G401.6 (cell line): ENCODE measurements at regions not wholly inside any gene's neighbourhood (a gene's known extent, or its start where the extent isn't known, plus 50 kb on each side); places are given as distances from the start of the nearest gene placed in this dataset.
A peak's percentile ranks its signal among the peaks of the same experiment; 100 is the strongest.
"Not testable (repeated sequence)": the region's sequence is repeated elsewhere in the genome, so short reads cannot be mapped to it uniquely, and the experiment has no call there.

Experiments used
- FAIRE-seq: peaks from 2 replicates; lab custom pipeline; 2012; peaks lifted over from hg19 to GRCh38; lab: Jason Lieb, UNC

DNA sequence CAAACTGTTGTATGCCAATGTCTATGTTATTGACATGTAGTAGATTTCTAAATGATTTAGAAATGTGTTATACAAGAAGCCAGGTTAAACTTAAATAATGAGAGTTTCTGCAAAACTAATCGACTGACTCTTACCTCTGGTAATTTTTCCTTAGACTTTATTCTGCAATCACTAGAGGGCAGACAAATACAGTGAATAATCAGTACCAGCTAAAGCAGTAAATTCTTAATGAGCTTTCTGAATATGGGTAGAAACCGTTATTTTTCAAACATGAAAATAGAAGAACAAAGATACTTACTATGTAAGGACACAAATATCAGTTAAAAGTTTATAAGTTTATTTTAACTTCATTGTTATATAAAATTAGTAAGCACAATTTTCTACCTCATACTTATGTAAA is 97.9 kb upstream of the RGS1 start:
- FAIRE-seq, result peak; percentile 99

DNA sequence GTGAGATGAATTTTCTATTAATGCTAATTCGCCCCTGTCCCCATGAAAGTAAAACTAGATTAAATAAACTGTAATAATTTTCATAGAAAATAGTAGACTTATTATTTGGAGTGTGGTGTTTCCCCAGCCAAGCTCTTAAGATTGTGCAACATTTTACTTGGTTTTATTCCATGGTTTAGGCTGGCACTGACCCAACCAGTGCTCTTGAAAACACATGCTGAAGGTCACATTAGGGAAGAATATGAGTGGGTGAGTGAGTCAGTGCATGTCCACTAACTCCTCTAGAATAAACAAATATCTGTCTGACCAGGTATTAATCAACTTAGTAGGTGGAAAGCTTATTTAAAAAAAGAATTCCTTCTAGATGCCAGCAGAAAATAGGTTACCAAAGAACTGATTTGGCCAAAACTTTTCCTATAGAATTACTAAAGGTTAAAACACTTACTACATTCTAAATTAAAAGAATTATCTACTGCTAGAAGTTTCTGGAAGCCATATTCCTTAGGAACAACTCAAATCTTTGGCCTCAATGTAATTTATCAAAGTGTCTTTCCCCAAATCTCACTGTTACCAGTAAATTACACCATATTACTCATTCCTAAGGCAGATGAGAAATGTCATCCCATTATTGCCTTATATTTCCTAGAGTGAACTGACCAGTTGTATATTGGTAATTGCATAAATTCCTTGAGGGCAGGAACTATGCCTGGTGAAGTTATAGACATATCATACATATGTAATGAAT is 89.7 kb upstream of the RGS1 start:
- FAIRE-seq, result no peak

GRCh38 chr1:192488058-192488457 is 87.5 kb upstream of the RGS1 start:
- FAIRE-seq, result no peak

GRCh38 chr1:192489047-192489446 is 86.5 kb upstream of the RGS1 start:
- no peak for FAIRE-seq

DNA sequence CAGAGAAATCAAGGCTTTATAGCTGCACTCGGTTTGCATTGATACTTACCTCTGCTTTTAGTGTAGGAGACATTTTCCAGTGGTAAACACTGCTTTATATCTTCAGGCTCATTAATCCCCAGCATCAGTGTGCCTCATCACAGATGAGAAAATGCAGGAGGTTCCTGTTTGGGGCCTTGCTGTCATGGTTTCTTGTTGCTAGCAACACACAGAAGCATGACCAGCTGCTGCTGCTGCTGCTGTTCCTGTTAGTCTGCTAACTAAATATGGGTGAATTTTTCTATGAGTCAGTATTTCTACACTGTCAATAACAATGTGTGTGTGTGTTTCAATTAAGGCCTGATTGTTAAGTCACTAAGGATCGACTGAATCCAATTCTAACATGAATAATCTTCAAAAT is 85.8 kb upstream of the RGS1 start:
- FAIRE-seq, result no peak

DNA sequence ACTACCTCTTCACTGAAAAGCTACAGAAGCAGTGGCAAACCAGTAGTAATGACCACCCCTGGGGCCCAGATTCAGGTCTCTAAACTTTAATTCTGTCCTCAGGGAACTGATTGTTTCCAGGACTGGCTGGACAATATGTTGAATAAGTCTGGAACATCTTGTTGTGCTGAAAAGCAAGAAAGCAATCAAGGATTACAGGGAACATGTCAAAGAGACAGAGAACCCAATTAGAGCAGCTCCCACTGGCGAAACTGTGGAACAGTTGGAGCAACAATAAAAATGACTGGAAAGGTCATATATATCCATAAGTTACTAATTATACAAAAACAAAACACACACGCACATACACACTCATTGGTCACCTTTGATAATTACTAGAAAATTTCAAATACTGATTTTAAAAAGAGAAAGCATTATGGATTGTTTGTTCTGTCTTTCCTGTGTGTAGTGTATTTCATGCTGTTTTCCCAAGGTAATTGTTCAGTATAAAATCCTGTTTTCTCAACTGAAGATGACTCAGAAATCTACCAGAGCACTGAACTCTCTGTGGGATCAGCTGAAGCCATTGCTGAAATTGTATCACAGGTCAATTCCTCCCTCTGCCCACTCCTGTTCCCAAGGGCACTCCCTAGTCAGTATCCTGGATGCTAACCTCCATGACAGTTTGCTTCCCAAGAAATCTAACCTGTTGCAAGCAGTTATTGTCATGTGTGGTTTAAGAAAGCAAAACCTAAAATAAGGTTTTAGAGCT is 83.6 kb upstream of the RGS1 start:
- FAIRE-seq, result no peak

- peak; percentile 41 for FAIRE-seq
Measured at GRCh38 chr1:192493584-192493983, 82.0 kb upstream of the RGS1 start.

DNA sequence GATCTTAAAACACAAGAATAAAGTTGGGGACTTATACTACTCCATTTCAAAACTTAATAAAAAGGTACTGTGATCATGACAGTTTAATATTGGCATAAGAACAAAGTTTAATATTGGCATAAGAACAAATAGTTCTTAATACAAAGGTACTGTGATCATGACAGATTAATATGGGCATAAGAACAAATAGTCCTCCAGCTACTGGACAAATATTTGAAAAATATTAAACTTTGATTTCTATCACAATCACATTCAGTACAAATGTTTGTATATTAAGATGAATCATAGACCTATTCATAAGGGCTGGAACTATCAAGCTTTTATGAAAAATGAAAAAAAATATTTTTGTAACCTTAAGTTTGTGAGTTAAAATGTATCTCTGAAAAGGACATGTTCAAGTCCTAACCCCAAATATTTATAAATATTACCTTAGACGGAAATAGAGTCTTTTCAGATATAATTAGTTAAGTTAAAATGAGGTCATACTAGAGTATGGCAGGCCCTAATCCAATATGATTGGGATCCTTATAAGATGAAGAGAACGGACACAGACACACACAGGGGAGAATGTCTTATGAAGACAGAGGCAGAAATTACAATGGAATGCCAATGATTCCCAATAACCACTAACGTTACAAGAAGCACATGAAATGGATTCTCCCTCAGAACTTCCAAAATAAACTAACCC is 79.1 kb upstream of the RGS1 start:
- FAIRE-seq, result no peak

DNA sequence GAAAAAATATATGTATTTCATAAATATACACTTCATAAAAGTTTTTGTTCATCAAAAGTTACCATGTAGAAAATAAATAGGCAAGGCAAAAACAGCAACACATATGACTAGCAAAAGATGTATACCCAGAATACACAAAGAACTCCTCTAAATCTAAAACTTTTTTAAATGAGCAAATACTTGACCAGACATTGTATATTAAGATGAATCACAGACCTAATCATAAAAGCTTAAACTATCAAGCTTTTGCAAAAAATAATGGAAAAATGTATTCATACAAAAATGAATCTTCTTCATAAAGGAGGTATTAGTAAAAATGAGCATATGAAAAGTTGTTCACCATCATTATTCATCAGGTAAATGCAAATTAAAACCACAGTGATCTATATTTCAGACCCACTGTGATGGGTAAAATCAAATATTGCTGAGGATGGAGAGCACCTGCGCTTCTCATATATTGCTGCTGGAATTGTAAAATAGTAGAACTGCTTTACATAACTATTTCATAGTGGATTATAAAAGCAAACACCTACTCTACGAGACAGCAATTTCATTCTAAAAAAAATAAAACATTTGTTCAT is 78.3 kb upstream of the RGS1 start:
- no peak for FAIRE-seq

- FAIRE-seq, result not testable (repeated sequence)
Measured at GRCh38 chr1:192498092-192498491, 77.5 kb upstream of the RGS1 start.

- not testable (repeated sequence) for FAIRE-seq
Measured at GRCh38 chr1:192499061-192499581, 76.5 kb upstream of the RGS1 start.

GRCh38 chr1:192500541-192500940 is 75.0 kb upstream of the RGS1 start:
- FAIRE-seq, result not testable (repeated sequence)

GRCh38 chr1:192506741-192507155 is 68.8 kb upstream of the RGS1 start:
- FAIRE-seq, result peak; percentile 93

- no peak for FAIRE-seq
Measured at GRCh38 chr1:192512426-192513162, 63.0 kb upstream of the RGS1 start.

GRCh38 chr1:192513196-192513595 is 62.4 kb upstream of the RGS1 start:
- FAIRE-seq, result no peak

DNA sequence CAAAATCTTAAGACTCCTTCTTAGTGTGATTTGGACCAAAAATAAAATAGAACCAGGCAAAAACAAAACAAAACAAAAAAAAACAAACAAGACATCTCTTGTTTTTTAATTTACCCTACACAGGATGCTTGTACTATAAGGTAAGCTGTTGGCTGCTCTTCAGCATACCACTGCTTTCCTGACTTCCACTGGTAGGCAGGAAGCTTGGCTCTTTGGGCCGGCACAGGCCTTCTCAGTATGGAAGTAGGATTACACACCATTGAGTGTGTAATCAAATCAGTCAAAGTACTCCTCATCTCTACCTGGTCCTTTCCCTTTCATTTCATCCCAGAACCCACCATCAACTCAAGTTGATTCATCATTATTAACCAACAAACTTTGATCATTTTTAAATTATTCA is 61.9 kb upstream of the RGS1 start:
- peak; percentile 39 for FAIRE-seq

DNA sequence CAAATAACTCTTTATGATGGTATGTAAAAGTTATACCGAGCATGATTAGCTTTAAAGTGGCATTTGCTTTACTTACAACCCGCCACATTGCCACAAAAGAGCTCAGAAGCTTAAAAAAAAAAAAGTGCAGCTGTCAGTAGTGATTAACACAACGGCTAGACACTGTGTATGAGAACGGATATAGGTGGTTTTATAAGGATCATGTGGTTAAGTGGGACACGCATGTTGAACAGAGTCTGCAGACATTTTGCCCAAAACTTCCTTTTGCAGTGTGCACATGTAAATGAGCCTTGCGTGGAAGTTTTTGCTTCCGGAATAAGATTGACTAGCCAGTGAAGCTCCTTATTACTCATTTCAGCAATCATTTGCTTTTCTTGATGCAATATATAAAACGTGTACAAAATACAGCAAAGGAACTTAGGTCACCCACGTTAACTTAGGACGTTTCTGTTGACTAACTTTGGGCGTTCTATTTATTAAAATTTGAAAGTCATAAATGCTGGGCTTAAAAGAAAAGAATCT is 58.7 kb upstream of the RGS1 start:
- peak; percentile 97 for FAIRE-seq

GRCh38 chr1:192517716-192518355 is 57.7 kb upstream of the RGS1 start:
- FAIRE-seq, result peak; percentile 73

GRCh38 chr1:192518700-192519099 is 56.9 kb upstream of the RGS1 start:
- no peak for FAIRE-seq

- FAIRE-seq, result no peak
Measured at GRCh38 chr1:192521734-192522133, 53.8 kb upstream of the RGS1 start.

DNA sequence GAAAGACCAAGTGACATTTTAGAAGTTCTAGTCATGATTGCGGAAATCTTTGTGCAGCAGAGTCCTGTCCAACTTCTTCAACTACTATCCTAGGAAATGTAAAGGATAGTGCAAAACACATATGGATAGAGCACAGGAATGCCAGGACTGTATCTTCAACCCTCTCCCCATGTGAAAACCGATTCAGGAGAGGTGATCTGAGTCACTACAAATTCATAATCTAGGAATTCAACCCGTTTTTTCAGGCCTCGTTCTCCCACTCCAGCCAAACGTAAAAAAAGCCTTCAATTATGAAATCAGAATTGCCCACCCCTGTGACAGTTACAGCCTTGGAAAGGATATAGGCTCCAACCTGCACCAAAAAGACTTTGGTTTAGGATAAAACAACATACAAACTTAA is 52.9 kb upstream of the RGS1 start:
- FAIRE-seq, result peak; percentile 79
